Astrocyte (in vitro differentiated cells and primary cell): ENCODE measurements at regions not wholly inside any gene's neighbourhood (a gene's known extent, or its start where the extent isn't known, plus 50 kb on each side); places are given as distances from the start of the nearest gene placed in this dataset.
A peak's percentile ranks its signal among the peaks of the same experiment; 100 is the strongest.

Experiments
- DNase-seq: peaks from one replicate; pipeline ENCODE4 v3.0.0-alpha.2; 2010; ENCODE audit warnings: low read depth
- FAIRE-seq: peaks from 2 replicates; lab custom pipeline; 2011; peaks lifted over from hg19 to GRCh38; lab: Jason Lieb, UNC
- H2AFZ ChIP-seq: 2 replicates; pipeline ENCODE4 v1.6.0; 2012; ENCODE audit warnings: low read depth, low read length, inconsistent platforms
- H3K27ac ChIP-seq: 2 replicates; pipeline ENCODE4 v1.5.1; 2011; ENCODE audit warnings: low read depth, low read length, inconsistent platforms
- H3K27me3 ChIP-seq: 2 replicates; pipeline ENCODE4 v1.6.0; 2011; ENCODE audit warnings: low read length, inconsistent platforms; ENCODE audit not compliant: insufficient read depth
- H3K36me3 ChIP-seq: 2 replicates; pipeline ENCODE4 v1.5.1; 2011; ENCODE audit warnings: low read length, inconsistent platforms; ENCODE audit not compliant: insufficient read depth
- H3K4me1 ChIP-seq: 2 replicates; pipeline ENCODE4 v1.5.1; 2011; ENCODE audit warnings: low read length, inconsistent platforms; ENCODE audit not compliant: insufficient read depth
- H3K4me2 ChIP-seq: 2 replicates; pipeline ENCODE4 v1.6.0; 2012; ENCODE audit warnings: low read length, inconsistent platforms
- H3K4me3 ChIP-seq: 2 replicates; pipeline ENCODE4 v1.5.1; 2011; ENCODE audit warnings: low read depth, mild to moderate bottlenecking, low read length, inconsistent platforms; ENCODE audit not compliant: insufficient read depth
- H3K79me2 ChIP-seq: 2 replicates; pipeline ENCODE4 v1.6.0; 2012; ENCODE audit warnings: mild to moderate bottlenecking, low read length, inconsistent platforms; ENCODE audit not compliant: insufficient read depth
- H3K9ac ChIP-seq: 2 replicates; pipeline ENCODE4 v1.6.0; 2012; ENCODE audit warnings: mild to moderate bottlenecking, low read length, inconsistent platforms
- H3K9me3 ChIP-seq: 2 replicates; pipeline ENCODE4 v1.5.1; 2012; ENCODE audit warnings: low read depth, mild to moderate bottlenecking, low read length, inconsistent platforms; ENCODE audit not compliant: insufficient read depth
- H4K20me1 ChIP-seq: 2 replicates; pipeline ENCODE4 v1.6.0; 2012; ENCODE audit warnings: low read length, inconsistent platforms; ENCODE audit not compliant: insufficient read depth
- H3K27ac Mint-ChIP-seq: one replicate; pipeline ENCODE4 v1.8.0; 2021; ENCODE audit warnings: mild to moderate bottlenecking, mixed read lengths; ENCODE audit not compliant: unreplicated experiment
- H3K27me3 Mint-ChIP-seq: one replicate; pipeline ENCODE4 v1.8.0; 2021; ENCODE audit warnings: low read depth, mixed read lengths; ENCODE audit not compliant: unreplicated experiment
- H3K36me3 Mint-ChIP-seq: one replicate; pipeline ENCODE4 v1.8.0; 2021; ENCODE audit warnings: low read depth, mixed read lengths; ENCODE audit not compliant: unreplicated experiment
- H3K4me1 Mint-ChIP-seq: one replicate; pipeline ENCODE4 v1.8.0; 2021; ENCODE audit warnings: low read depth, mixed read lengths; ENCODE audit not compliant: unreplicated experiment
- H3K4me3 Mint-ChIP-seq: one replicate; pipeline ENCODE4 v1.8.0; 2021; ENCODE audit warnings: mild to moderate bottlenecking, moderate library complexity, mixed read lengths; ENCODE audit not compliant: unreplicated experiment
- H3K9me3 Mint-ChIP-seq: one replicate; pipeline ENCODE4 v1.8.0; 2021; ENCODE audit warnings: mild to moderate bottlenecking, mixed read lengths; ENCODE audit not compliant: unreplicated experiment
- CTCF ChIP-seq: IDR thresholded peaks from 2 replicates; pipeline ENCODE4 v1.5.1; 2011; ENCODE audit warnings: low read depth, mild to moderate bottlenecking, inconsistent platforms, low read length, moderate library complexity; ENCODE audit not compliant: insufficient read depth
- EZH2 ChIP-seq: IDR thresholded peaks from 2 replicates; pipeline ENCODE4 v1.6.1; 2012; ENCODE audit warnings: mild to moderate bottlenecking, low read length, inconsistent platforms; ENCODE audit not compliant: insufficient read depth

- FAIRE-seq, result no peak
- Mint-ChIP-seq H3K27ac (no peak overlapping the region), H3K27me3 (no peaks in the 10 kb centered on the region), H3K36me3 (no peaks in the 10 kb centered on the region), H3K4me3 (no peak overlapping the region), H3K9me3 (no peaks in the 10 kb centered on the region), H3K4me1 (no peaks in the 10 kb centered on the region)
- H4K20me1 ChIP-seq, result no peaks in the 10 kb centered on the region
- DNase-seq, result no peak
- no peak overlapping the region for H3K4me2 ChIP-seq
- no peaks in the 10 kb centered on the region for H3K27me3 ChIP-seq
- TF ChIP-seq EZH2 (no peak), CTCF (no peak)
- H3K79me2 ChIP-seq, result no peaks in the 10 kb centered on the region
- H3K4me1 ChIP-seq, result no peaks in the 10 kb centered on the region
- H3K4me3 ChIP-seq, result no peak overlapping the region
- no peak overlapping the region for H3K27ac ChIP-seq
- H3K9ac ChIP-seq, result no peak overlapping the region
- no peaks in the 10 kb centered on the region for H3K36me3 ChIP-seq
- H2AFZ ChIP-seq, result no peak overlapping the region
- no peaks in the 10 kb centered on the region for H3K9me3 ChIP-seq
Observed at GRCh38 chr1:188497020-188497419, 1668.3 kb downstream of the PLA2G4A start.

GRCh38 chr1:188499690-188500089, 1670.9 kb downstream of the PLA2G4A start:
- no peaks in the 10 kb centered on the region for H3K36me3 ChIP-seq
- H3K9me3 ChIP-seq, result no peaks in the 10 kb centered on the region
- no peak overlapping the region for H3K4me2 ChIP-seq
- no peaks in the 10 kb centered on the region for H4K20me1 ChIP-seq
- no peak overlapping the region for H3K4me3 ChIP-seq
- no peak overlapping the region for H3K9ac ChIP-seq
- no peaks in the 10 kb centered on the region for H3K27me3 Mint-ChIP-seq
- H3K4me3 Mint-ChIP-seq, result no peak overlapping the region
- no peaks in the 10 kb centered on the region for H3K4me1 ChIP-seq
- no peak for TF ChIP-seq CTCF
- no peak for TF ChIP-seq EZH2
- no peak overlapping the region for H3K27ac Mint-ChIP-seq
- no peak overlapping the region for H3K27ac ChIP-seq
- no peaks in the 10 kb centered on the region for H3K4me1 Mint-ChIP-seq
- no peak for FAIRE-seq
- H3K9me3 Mint-ChIP-seq, result no peaks in the 10 kb centered on the region
- peak; percentile 5 for DNase-seq
- no peaks in the 10 kb centered on the region for H3K79me2 ChIP-seq
- H3K36me3 Mint-ChIP-seq, result no peaks in the 10 kb centered on the region
- H3K27me3 ChIP-seq, result no peaks in the 10 kb centered on the region
- no peak overlapping the region for H2AFZ ChIP-seq

- Histone ChIP-seq H2AFZ (no peak overlapping the region), H3K36me3 (no peaks in the 10 kb centered on the region), H3K4me2 (no peak overlapping the region), H3K27ac (no peak overlapping the region), H3K9ac (no peak overlapping the region), H3K4me1 (no peaks in the 10 kb centered on the region), H3K4me3 (no peak overlapping the region), H3K27me3 (no peaks in the 10 kb centered on the region), H3K79me2 (no peaks in the 10 kb centered on the region), H3K9me3 (no peaks in the 10 kb centered on the region), H4K20me1 (no peaks in the 10 kb centered on the region)
- no peak for DNase-seq
- H3K27ac Mint-ChIP-seq, result no peak overlapping the region
- no peaks in the 10 kb centered on the region for H3K9me3 Mint-ChIP-seq
- FAIRE-seq, result no peak
- H3K27me3 Mint-ChIP-seq, result no peaks in the 10 kb centered on the region
- TF ChIP-seq EZH2, result no peak
- no peak for TF ChIP-seq CTCF
- H3K4me3 Mint-ChIP-seq, result no peak overlapping the region
- no peaks in the 10 kb centered on the region for H3K4me1 Mint-ChIP-seq
- H3K36me3 Mint-ChIP-seq, result no peaks in the 10 kb centered on the region
Observed at GRCh38 chr1:188514917-188515316, 1686.2 kb downstream of the PLA2G4A start.
